Stimulated activated naive CD4-positive, alpha-beta T cell treated with Interleukin-2 at 50 U/mL for 16 hours (primary cell): ENCODE measurements at regions not wholly inside any gene's neighbourhood (a gene's known extent, or its start where the extent isn't known, plus 50 kb on each side); places are given as distances from the start of the nearest gene placed in this dataset.
"Not testable (repeated sequence)": the region's sequence is repeated elsewhere in the genome, so short reads cannot be mapped to it uniquely, and the experiment has no call there.

Experiments
- DNase-seq: peaks from one replicate; lab custom pipeline; 2025; lab: John Stamatoyannopoulos, UW

GRCh38 chr13:31517599-31517998, 221.7 kb upstream of the RXFP2 start:
- no peak for DNase-seq

DNA sequence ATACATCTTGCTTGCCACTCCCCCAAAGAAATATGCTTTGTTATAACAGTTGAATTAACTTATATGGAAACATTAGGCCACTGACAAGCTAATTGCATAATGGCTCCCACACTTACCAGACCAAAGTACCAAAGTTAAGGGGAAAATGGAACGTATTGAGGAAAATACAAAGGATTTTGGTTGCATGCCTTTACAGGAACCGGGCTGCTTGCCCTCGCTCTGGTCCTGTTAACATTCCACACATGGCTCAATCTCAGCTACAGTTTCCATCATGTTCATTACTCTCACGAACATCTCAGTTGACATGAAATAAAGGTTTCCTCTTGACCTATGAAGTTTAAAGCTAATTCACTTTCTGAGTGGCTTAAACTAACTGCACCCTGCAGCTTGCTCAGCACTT, 220.7 kb upstream of the RXFP2 start:
- no peak for DNase-seq

DNA sequence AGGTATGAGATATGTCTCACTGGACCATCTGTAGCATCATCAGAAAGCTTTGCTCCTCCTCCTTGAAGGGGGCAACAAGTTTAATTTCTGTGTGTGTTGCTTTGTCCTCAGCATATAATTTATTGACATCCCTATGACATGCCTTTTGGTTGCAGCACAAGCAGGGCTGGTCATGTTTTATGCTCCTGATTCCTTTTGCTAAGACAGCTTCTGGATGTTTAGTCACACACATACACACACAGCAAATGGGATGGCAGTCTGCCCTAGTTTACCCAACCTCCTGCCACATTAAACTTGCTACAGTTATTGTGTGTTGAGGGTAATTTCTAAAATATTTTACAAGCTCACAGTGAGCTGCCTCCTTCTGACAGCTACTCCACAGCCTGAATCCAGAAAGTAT, 217.9 kb upstream of the RXFP2 start:
- DNase-seq: no peak

DNA sequence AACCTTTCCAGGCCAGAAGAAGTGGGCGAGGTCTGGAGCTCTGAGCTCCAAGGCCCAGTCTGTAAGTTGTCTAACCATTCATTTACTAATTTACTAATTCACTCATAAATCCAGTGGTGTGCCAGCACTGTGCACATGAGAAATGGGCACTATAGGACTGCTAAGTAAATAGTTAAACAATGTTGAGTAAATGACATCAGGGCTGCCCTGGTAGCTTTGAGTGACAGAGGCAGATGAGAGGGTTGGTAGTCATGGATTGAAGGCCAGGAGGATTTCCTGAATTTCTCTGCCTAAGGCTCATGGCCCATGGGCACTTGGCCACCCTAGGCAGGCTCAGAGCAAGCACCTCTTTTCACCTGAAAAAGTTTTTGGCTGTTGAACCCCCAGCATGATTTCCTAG, 216.9 kb upstream of the RXFP2 start:
- no peak for DNase-seq

DNA sequence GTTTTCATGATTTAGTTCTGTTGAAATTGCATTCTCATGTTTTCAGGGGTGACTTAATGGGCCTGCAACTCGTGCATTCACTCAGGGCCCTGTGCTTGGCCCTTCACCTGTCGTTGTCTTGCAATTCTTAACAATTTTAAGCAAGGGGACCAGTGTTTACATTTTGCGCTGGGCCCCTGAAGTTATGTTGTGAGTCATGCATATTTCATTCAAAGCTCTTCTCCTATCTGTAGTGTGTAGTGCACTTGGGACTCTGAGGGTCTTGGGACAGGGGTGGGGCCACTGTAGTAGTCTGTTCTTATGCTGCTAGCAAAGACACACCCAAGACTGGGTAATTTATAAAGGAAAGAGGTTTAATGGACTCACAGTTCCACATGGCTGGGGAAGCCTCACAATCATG, 211.2 kb upstream of the RXFP2 start:
- DNase-seq: no peak

DNA sequence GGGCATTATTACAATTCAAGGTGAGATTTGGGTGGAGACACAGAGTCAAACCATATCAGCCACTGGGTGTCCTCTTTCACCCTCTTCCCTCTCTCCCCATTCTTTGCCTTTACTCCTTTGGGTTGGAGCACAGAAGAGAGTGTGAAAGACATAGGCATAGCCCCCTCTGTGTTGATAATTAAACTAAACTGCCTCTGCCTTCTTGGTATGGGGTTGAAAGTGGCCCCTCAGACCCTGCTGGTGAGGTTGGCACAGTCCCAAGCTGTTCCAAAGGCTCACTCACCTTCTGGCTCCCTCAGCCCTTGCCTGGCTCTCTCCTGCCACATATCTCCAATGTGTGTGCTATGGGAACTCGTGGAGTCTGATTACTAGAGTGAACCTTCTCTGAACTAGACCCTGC, 210.6 kb upstream of the RXFP2 start:
- DNase-seq: no peak

GRCh38 chr13:31530922-31531321, 208.4 kb upstream of the RXFP2 start:
- no peak for DNase-seq

GRCh38 chr13:31537052-31537451, 202.3 kb upstream of the RXFP2 start:
- DNase-seq: no peak

DNA sequence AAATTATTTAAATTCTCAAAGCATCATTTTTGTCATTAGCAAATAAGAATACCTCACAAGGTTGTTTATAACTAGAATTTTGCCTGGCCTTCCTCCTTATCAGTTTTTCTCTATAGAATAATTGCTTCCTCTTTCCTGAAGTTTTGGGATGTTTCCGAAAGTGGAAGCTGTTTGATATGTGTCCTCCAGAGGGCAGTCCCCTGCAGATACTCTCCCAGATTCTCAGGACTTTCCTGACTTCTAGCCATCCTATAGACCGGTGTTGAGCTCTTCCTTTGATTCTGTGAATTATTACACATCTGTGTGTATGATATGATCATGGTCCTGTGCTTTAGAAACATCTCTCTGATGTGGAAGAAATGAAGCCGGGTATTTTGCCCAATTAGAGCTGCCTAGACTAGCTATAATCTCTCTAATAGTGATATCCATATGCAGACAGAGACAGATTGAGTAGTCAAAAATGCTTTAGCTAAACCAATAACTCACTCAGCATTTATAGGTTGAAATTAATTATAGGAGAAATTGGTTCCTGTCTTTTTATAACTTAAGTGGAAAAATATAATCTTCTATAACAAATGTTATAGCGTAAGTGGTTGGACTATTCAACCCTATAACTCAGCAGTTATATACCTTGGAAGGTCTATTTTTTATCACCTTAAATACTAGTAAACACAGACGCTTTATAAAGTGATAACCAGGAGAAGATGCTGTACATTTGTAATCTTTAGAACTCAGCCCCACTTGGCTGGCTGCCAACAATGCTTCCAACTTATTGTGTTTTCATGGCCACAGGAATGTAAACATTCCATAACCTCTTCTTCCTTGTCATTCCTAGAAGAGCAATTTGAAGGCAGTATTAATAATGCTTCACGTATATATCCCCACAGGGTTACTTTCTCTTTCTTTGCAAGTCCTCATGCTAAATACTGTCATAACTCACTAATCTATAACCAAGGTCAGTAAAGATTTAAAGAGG, 201.0 kb upstream of the RXFP2 start:
- no peak for DNase-seq

DNA sequence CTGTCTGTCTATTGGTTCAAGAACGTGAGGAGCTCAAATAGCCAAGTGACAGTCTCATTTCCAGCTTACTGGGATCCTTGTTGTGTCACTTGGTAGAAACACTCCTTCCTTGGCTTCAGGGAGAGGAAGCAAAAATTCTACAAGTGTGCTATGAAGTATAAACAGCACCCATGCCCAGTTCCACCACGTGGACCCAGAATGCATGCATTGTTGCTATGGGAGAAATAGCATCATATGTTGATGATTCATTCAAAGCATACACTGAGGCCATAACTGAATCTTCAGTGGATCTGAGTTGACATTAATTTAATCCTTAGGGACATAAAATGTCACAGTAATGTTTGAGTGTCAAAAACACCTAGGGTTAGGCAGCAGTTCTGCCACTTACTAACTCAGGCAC, 199.0 kb upstream of the RXFP2 start:
- no peak for DNase-seq

- no peak for DNase-seq
Observed at GRCh38 chr13:31543190-31543589, 196.1 kb upstream of the RXFP2 start.

GRCh38 chr13:31545616-31546015, 193.7 kb upstream of the RXFP2 start:
- no peak for DNase-seq

DNA sequence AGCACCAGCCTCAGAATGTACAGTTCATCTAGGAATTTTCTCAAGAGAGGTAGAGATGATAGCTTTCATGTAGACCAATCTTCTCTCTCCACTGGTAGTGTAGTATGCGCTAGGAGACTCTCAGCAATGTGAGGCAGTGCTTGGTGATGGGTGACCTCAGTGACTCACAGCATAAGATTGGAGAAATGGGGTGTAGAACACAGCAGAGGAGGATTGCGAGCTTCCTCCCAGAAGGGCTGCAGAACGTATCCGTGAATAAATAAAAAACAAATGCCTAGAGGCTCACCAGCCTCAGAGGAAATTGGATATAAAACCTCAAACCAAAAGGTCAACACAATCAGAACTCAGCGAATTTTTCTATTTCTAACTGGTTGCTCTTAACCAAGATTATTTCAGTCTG, 182.9 kb upstream of the RXFP2 start:
- no peak for DNase-seq

- DNase-seq: not testable (repeated sequence)
Observed at GRCh38 chr13:31584221-31584620, 155.1 kb upstream of the RXFP2 start.

- DNase-seq: no peak
Observed at GRCh38 chr13:31587698-31588266, 151.5 kb upstream of the RXFP2 start.

DNA sequence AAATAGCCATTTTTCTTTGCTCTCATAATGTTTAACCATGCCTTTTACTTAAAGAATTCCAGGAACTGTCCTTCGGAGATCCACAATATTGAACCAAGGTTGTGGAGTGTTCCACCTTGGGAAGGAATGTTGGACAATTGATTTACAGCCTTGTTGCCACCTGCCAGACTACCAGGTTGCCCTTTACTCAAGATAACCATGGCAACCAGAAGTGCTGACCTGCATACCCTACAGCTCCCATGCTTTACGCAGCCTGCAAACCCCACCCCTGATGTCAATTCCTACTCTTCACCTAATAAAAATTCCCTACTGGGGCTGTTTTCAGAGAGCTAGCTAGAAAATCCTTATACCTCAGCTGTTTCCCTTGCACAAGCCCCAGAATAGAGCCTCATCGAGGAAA, 151.0 kb upstream of the RXFP2 start:
- DNase-seq: no peak

- DNase-seq: no peak
Observed at GRCh38 chr13:31588893-31589292, 150.4 kb upstream of the RXFP2 start.

GRCh38 chr13:31591642-31592233, 147.6 kb upstream of the RXFP2 start:
- DNase-seq: no peak

DNA sequence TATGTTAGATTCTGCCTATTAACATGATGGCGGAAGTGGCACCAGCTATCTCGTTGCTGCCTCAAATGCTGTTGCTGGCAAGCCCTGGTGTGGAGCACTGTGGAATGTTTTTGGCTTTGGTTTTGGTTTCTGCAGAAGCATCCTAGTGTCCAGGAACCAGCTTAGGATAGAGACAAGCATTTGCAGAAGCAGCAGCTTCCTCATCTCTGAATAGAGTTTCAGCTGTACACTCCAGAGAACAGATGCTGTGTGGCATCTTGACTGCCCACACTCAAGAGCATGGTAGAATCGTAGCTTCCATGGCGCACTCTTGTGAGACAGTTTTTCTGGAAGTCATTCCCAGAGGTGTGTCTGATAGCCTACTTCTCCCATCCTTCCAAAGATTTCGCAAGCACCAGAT, 145.3 kb upstream of the RXFP2 start:
- DNase-seq: no peak

DNA sequence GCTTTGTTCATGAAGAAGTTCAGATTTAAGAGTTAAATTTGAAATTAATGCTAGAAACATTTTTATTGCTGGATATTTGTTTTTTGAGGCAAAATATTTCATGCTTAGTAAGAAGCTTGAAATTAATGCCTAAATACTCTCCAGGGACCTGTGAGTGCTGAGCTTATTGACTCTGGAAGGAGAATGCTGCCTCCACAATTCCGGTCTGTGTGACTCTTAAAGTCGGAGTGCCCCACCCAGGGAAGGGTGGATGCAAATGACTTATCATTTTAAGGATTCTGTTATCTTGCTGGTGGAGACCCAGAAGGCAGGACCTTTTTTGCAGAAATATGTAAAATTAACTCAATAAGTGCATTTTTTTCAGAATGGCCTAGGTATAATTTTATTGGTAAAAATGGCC, 143.8 kb upstream of the RXFP2 start:
- no peak for DNase-seq

GRCh38 chr13:31598990-31599389, 140.3 kb upstream of the RXFP2 start:
- no peak for DNase-seq

GRCh38 chr13:31605076-31605860, 134.1 kb upstream of the RXFP2 start:
- no peak for DNase-seq
